Mucosa of descending colon (tissue), 3 donors: ENCODE measurements at regions not wholly inside any gene's neighbourhood (a gene's known extent, or its start where the extent isn't known, plus 50 kb on each side); places are given as distances from the start of the nearest gene placed in this dataset.

ENCODE experiments used
- ATAC-seq: fragments of 200-7000 bp; cut with Tn5 transposase; one replicate; pipeline ENCODE4 v1.9.1; 2020; ENCODE audit warnings: mild to moderate bottlenecking, moderate library complexity
- DNase-seq, 3 donors: peaks; one replicate each; pipeline ENCODE4 v3.0.0-alpha.2; 2020
- H3K36me3 ChIP-seq: fragments of 200-600 bp; one replicate; pipeline ENCODE4 v1.8.0; 2021; ENCODE audit warnings: low read depth, mild to moderate bottlenecking
- H3K4me1 ChIP-seq: fragments of 200-600 bp; one replicate; pipeline ENCODE4 v1.8.0; 2021; ENCODE audit warnings: low read depth, mild to moderate bottlenecking
- H3K4me3 ChIP-seq: fragments of 200-600 bp; one replicate; pipeline ENCODE4 v1.8.0; 2021; ENCODE audit warnings: mild to moderate bottlenecking
- H3K9me3 ChIP-seq: fragments of 200-600 bp; one replicate; pipeline ENCODE4 v1.8.0; 2021; ENCODE audit warnings: mild to moderate bottlenecking
- intact Hi-C, 2 donors: fragments of 100-400 bp; cut with DNase I in 1 of 2; cut with micrococcal nuclease in 1 of 2; formaldehyde crosslinking; loops; one replicate each; pipeline versions ENCODE4 v1.11.0 to v1.11.1; 2022; cut with DNase I, micrococcal nuclease
- TF ChIP-seq, protein P1 (sequence below): fragments of 200-600 bp; IDR thresholded peaks from one replicate; pipeline ENCODE4 v1.8.0; 2022; ENCODE audit warnings: antibody characterized with exemption, mild to moderate bottlenecking
- donor health status: DM: no; HTN: no; CAD: no; lungs with moderate emphysema.
- donor health status: DM: no; HTN: no; CAD: no.
- donor health status: DM: no; HTN: yes; CAD: no.

DNA sequence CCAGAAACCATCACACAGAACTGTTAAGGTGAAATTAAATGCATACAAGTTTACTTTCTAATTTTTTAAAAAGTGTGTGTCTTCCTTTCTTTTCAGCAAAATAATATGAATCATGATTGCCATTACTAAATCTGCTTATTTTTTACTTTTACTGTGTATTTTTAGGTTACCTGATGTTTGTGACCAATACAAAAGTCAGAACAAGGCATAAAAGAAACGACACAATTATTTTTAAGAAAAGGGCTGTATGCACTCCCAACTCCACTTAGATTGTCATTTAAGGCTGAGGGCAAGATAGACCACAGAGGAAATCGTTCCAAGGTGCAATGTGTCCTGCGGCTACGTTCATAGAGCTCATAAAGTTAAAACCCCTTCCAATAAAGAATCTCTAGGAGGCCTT is 797.0 kb downstream of the TDRD15 start:
- Histone ChIP-seq H3K36me3 (no peaks in the 10 kb centered on the region), H3K9me3 (peaks cover 6% of the 10 kb centered on the region), H3K4me1 (no peaks in the 10 kb centered on the region), H3K4me3 (no peak overlapping the region)
- ATAC-seq (no peak), DNase-seq (no peak)
- intact Hi-C loops, result no loop called here
- TF ChIP-seq, protein P1, sequence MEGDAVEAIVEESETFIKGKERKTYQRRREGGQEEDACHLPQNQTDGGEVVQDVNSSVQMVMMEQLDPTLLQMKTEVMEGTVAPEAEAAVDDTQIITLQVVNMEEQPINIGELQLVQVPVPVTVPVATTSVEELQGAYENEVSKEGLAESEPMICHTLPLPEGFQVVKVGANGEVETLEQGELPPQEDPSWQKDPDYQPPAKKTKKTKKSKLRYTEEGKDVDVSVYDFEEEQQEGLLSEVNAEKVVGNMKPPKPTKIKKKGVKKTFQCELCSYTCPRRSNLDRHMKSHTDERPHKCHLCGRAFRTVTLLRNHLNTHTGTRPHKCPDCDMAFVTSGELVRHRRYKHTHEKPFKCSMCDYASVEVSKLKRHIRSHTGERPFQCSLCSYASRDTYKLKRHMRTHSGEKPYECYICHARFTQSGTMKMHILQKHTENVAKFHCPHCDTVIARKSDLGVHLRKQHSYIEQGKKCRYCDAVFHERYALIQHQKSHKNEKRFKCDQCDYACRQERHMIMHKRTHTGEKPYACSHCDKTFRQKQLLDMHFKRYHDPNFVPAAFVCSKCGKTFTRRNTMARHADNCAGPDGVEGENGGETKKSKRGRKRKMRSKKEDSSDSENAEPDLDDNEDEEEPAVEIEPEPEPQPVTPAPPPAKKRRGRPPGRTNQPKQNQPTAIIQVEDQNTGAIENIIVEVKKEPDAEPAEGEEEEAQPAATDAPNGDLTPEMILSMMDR, result no peak

DNA sequence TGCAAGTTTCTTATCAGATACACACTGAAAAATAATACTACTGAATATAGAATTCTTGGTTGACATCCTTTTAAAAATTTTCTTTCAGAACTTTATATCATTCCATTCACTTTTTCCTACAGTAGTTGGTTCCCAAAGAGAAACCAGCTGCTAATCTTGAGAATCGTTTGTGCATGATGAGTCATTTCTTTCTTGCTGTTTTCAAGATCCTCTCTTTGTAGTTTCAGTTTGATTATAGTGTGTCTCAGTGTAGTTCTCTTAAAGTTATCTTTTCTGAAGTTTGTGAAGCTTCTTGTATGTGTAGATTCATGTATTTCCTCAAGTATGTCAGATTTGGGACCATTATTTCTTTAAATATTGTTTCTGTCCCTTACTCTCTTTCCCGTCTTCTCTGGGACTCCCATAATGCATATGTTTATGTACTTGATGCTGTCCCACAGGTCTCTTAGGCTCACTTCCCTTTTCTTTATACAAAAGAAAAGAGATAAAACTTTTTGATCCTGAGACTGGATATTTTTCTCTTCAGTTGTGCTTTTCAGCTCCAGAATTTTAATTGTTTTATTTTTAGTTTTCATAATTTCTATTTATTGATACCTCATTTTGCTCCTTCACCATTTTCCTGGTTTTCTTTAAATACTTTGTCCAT is 801.0 kb downstream of the TDRD15 start:
- intact Hi-C loops, result no loop called here
- ATAC-seq (no peak), DNase-seq (no peak)
- TF ChIP-seq, protein P1, result no peak
- Histone ChIP-seq H3K36me3 (no peaks in the 10 kb centered on the region), H3K4me1 (no peaks in the 10 kb centered on the region), H3K9me3 (peaks cover 9% of the 10 kb centered on the region), H3K4me3 (no peak overlapping the region)

DNA sequence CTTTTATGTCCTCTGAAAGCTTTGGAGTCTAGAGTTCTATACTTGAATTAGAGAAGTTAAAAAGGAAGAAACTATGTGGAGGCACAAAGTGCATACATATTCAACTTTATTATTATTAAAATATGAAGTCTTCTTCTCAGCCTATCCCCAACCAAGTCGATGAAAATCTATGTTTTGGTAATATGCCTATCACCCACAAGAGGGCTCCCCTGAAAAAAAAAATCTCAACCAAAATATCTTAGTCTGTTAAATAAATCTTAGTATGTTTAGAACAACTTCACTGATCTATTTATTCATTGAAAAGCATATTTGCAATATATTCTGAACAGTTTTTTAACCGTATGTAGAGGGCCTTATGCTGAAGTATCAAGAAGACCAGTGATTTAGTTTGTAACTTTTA is 804.5 kb downstream of the TDRD15 start:
- TF ChIP-seq, protein P1, result no peak
- DNase-seq (no peak), ATAC-seq (no peak)
- Histone ChIP-seq H3K4me1 (no peaks in the 10 kb centered on the region), H3K4me3 (no peak overlapping the region), H3K9me3 (peaks cover 9% of the 10 kb centered on the region), H3K36me3 (no peaks in the 10 kb centered on the region)
- intact Hi-C loops, result no loop called here

DNA sequence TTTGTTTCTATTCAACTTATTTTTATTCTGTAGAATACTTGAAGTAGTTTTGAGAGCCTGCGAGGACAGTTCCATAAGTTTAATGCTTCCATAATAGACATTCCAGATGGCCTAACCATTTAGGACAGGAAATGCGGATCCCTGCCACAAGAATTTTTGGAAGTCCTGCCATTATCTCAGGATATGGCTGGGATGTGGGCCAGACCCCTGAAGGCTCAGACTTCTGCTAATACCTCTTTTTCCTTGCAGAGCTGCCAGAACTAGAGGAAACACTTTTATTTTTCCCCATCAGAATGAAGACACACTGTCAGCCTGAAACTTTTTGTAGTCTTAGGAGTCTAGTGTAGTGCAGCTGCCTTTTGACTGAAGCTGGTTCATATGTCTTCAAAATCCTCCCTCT is 806.5 kb downstream of the TDRD15 start:
- intact Hi-C loops, result no loop called here
- peaks cover 7% of the 10 kb centered on the region for H3K9me3 ChIP-seq
- DNase-seq, result no peak
- ATAC-seq, result no peak
- TF ChIP-seq, protein P1, result no peak
- no peak overlapping the region for H3K4me3 ChIP-seq
- H3K4me1 ChIP-seq, result no peaks in the 10 kb centered on the region
- H3K36me3 ChIP-seq, result no peaks in the 10 kb centered on the region

DNA sequence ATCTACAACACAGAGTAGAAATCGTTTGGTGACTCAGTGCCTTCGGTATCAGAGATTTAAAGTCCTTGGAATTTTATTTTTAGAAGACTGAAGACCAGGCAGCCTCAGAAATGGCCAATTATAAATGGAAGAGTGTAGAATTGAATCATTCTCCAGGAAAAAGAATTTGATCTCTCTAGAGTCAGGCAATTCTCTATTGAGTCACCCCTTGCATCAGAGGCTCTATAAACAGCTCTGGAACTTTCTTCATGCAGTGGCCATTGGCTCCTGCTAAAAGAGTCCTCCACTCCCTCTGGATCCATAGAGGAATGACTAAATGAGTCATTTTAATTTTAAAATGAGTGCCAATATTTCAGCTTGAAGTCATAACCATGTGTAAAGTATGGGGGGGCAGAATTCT is 816.2 kb downstream of the TDRD15 start:
- TF ChIP-seq, protein P1, result no peak
- no peaks in the 10 kb centered on the region for H3K36me3 ChIP-seq
- H3K4me1 ChIP-seq, result no peaks in the 10 kb centered on the region
- intact Hi-C loops, result no loop called here
- H3K4me3 ChIP-seq, result no peak overlapping the region
- DNase-seq (no peak), ATAC-seq (no peak)
- H3K9me3 ChIP-seq, result no peaks in the 10 kb centered on the region

DNA sequence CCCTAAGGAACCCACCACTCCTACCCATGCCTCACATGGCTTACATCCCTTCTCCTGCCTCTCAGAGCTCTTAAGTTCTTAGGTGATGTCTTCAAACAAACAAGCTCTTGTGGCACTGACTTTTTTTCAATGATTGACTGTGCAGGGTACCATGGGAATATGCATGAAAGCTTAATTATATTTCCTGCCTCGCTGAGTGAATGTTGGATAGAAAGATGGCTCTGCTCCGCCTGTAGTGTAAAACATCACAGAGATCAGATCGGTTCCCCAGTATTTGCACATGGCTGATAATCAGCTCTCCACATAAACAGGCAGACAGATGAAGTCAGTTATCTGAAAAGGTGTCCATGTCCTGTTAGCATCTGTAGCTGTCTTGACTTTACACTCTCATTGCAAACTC is 820.8 kb downstream of the TDRD15 start:
- DNase-seq (no peak), ATAC-seq (no peak)
- Histone ChIP-seq H3K36me3 (no peaks in the 10 kb centered on the region), H3K4me1 (no peaks in the 10 kb centered on the region), H3K4me3 (no peak overlapping the region), H3K9me3 (no peaks in the 10 kb centered on the region)
- intact Hi-C loops, result no loop called here
- TF ChIP-seq, protein P1, result no peak
